Heart left ventricle (tissue), 13 donors: ENCODE measurements at regions not wholly inside any gene's neighbourhood (a gene's known extent, or its start where the extent isn't known, plus 50 kb on each side); places are given as distances from the start of the nearest gene placed in this dataset.

Source experiments
- CTCF ChIP-seq, 12 donors: fragments of 200-600 bp; sonication (generic) in 4 of 12; IDR thresholded peaks; one replicate each; pipeline versions ENCODE4 v1.5.0 to v1.8.0; 2018 to 2022; ENCODE audit warnings: antibody characterized with exemption in 12 of 12, mild to moderate bottlenecking in 5 of 12
- POLR2A ChIP-seq, 2 donors: fragments of 450-650 bp; IDR thresholded peaks; one replicate each; pipeline ENCODE4 v1.6.1; 2017; ENCODE audit warnings: antibody characterized with exemption in 2 of 2, mild to moderate bottlenecking in 2 of 2, moderate library complexity in 2 of 2
- donor health status: ischemic (EF 13 %, LVEDD 7.1; RV severe dilation, severe dysfunction).
- donor health status: DM: no; HTN: yes; CAD: no.
- donor health status: DM: no; HTN: no; CAD: no.
- donor health status: ischemic (EF 25% LVEDD 6.9; RV normal size, moderate dysfunction).
- donor health status: ischemic (EF 25% LVEDD 5.7; RV mildly dilated, moderate dysfunction).
- donor health status: ischemic (EF 35%, LVEDD 5.7; RV mildly dilated, moderate dysfunction).
- donor health status: nonischemic (EF 11% LVEDD 7.7; RV severe dilation, severe dysfunction).
- donor health status: DM: yes; HTN: yes; CAD: no.
- donor health status: PGD.
- donor health status: ischemic (EF 29% LVEDD 5.4; RV normal size, mild dysfunction).
- donor health status: nonischemic (EF 23%, LVEDD 6.1; RV moderate dilation, normal function).

GRCh38 chr7:21346297-21346696 is 81.6 kb upstream of the SP4 start:
- no peak for TF ChIP-seq CTCF (IDR thresholded peaks at IDR 0.05)
- TF ChIP-seq POLR2A (IDR thresholded peaks at IDR 0.05): no peak
